GM23248 (cell line): ENCODE measurements at regions not wholly inside any gene's neighbourhood (a gene's known extent, or its start where the extent isn't known, plus 50 kb on each side); places are given as distances from the start of the nearest gene placed in this dataset.
A peak's percentile ranks its signal among the peaks of the same experiment; 100 is the strongest.

ENCODE experiments used
- DNase-seq: peaks from one replicate; pipeline ENCODE4 v3.0.0-alpha.2; 2015
- H2AFZ ChIP-seq: fragments of 200-600 bp; sonication (generic); 2 replicates; pipeline ENCODE4 v1.6.1; 2016; ENCODE audit warnings: antibody characterized with exemption
- H3F3A ChIP-seq: fragments of 200-600 bp; sonication (generic); 2 replicates; pipeline ENCODE4 v1.6.1; 2016; ENCODE audit warnings: mild to moderate bottlenecking, antibody characterized with exemption, mixed run types; ENCODE audit not compliant: insufficient read depth
- H3K27ac ChIP-seq: fragments of 200-600 bp; sonication (generic); 2 replicates; pipeline ENCODE4 v1.5.1; 2016; ENCODE audit warnings: mild to moderate bottlenecking
- H3K27me3 ChIP-seq: fragments of 200-600 bp; sonication (generic); replicated peaks from 2 replicates; pipeline ENCODE4 v1.6.1; 2016; ENCODE audit warnings: mild to moderate bottlenecking; ENCODE audit not compliant: insufficient read depth
- H3K36me3 ChIP-seq: fragments of 200-600 bp; sonication (generic); 2 replicates; pipeline ENCODE4 v1.6.1; 2016; ENCODE audit warnings: low read depth, mild to moderate bottlenecking
- H3K4me1 ChIP-seq: fragments of 200-600 bp; sonication (generic); 2 replicates; pipeline ENCODE4 v1.6.1; 2016; ENCODE audit warnings: mild to moderate bottlenecking; ENCODE audit not compliant: insufficient read depth
- H3K4me2 ChIP-seq: fragments of 200-600 bp; sonication (generic); one replicate; pipeline ENCODE4 v1.6.1; 2016; ENCODE audit warnings: mild to moderate bottlenecking; ENCODE audit not compliant: unreplicated experiment
- H3K4me3 ChIP-seq: fragments of 200-600 bp; sonication (generic); 2 replicates; pipeline ENCODE4 v1.5.1; 2016; ENCODE audit warnings: mild to moderate bottlenecking
- H3K79me2 ChIP-seq: fragments of 200-600 bp; sonication (generic); 2 replicates; pipeline ENCODE4 v1.6.1; 2016; ENCODE audit warnings: mild to moderate bottlenecking; ENCODE audit not compliant: insufficient read depth
- H3K9ac ChIP-seq: fragments of 200-600 bp; sonication (generic); 2 replicates; pipeline ENCODE4 v1.6.1; 2016; ENCODE audit warnings: mild to moderate bottlenecking
- H3K9me2 ChIP-seq: fragments of 200-600 bp; sonication (generic); 2 replicates; pipeline ENCODE4 v1.6.1; 2016; ENCODE audit warnings: mixed run types, mild to moderate bottlenecking, moderate library complexity; ENCODE audit not compliant: insufficient read depth
- H3K9me3 ChIP-seq: fragments of 200-600 bp; sonication (generic); one replicate; pipeline ENCODE4 v1.6.1; 2017; ENCODE audit warnings: low read depth
- H4K20me1 ChIP-seq: fragments of 200-600 bp; sonication (generic); 2 replicates; pipeline ENCODE4 v1.6.0; 2016; ENCODE audit not compliant: insufficient read depth
- EZH2 ChIP-seq: fragments of 200-600 bp; sonication (generic); IDR thresholded peaks from 2 replicates; pipeline ENCODE4 v1.6.1; 2018; ENCODE audit warnings: antibody characterized with exemption, mild to moderate bottlenecking; ENCODE audit not compliant: insufficient read depth, poor library complexity, severe bottlenecking
- EZH2phosphoT487 ChIP-seq: fragments of 200-600 bp; sonication (generic); IDR thresholded peaks from 2 replicates; pipeline ENCODE4 v1.6.1; 2018; ENCODE audit warnings: antibody characterized with exemption, moderate library complexity, mild to moderate bottlenecking, low read depth; ENCODE audit not compliant: insufficient read depth
- WGBS, 2 experiments: methylation state at CpG; one replicate each; pipeline ENCODE4 v1.1.6; 2015 to 2017; ENCODE audit warnings: low lambda C conversion rate in 2 of 2, low coverage in 1 of 2; ENCODE audit errors: missing lambda C conversion rate in 2 of 2; 5-methylcytosine and 5-hydroxymethylcytosine counted together
- in situ Hi-C: fragments of 300-500 bp; cut with MboI; formaldehyde crosslinking; loops from 2 replicates; pipeline ENCODE4 v1.15.0; 2020

GRCh38 chr18:39647627-39648534 is 2082.3 kb upstream of the CELF4 start:
- no peaks in the 10 kb centered on the region for H3K79me2 ChIP-seq
- 47 to 51% methylated on average over 4 of the region's 4 CpGs for WGBS, 2 experiments
- H3K4me2 ChIP-seq, result no peak overlapping the region
- H3K9me2 ChIP-seq, result no peaks in the 10 kb centered on the region
- no peaks in the 10 kb centered on the region for H3K9me3 ChIP-seq
- peaks cover 14% of the 10 kb centered on the region for H3F3A ChIP-seq
- no peaks in the 10 kb centered on the region for H3K27me3 ChIP-seq
- DNase-seq, result peak; percentile 87
- in situ Hi-C loops, result no loop called here
- peaks cover 5% of the 10 kb centered on the region; the same call in 1 of the 2 replicates for H3K4me1 ChIP-seq
- 0 out of 2 replicates have a peak overlapping the region, but pooled peaks have one; percentile 17 for H3K27ac ChIP-seq
- H4K20me1 ChIP-seq, result no peaks in the 10 kb centered on the region
- no peak overlapping the region for H3K9ac ChIP-seq
- TF ChIP-seq EZH2phosphoT487 (no peak), EZH2 (no peak)
- 0 out of 2 replicates have a peak overlapping the region, but pooled peaks have one; percentile 33 for H3K4me3 ChIP-seq
- H3K36me3 ChIP-seq, result no peaks in the 10 kb centered on the region
- peak overlapping the region; percentile 59 for H2AFZ ChIP-seq

GRCh38 chr18:39638224-39638623 is 2072.6 kb upstream of the CELF4 start:
- TF ChIP-seq EZH2phosphoT487, result no peak
- no peak for TF ChIP-seq EZH2
- WGBS, 2 experiments, result 21% methylated on average over 1 of the region's 1 CpG

GRCh38 chr18:39636931-39637330 is 2071.3 kb upstream of the CELF4 start:
- Histone ChIP-seq H4K20me1 (no peaks in the 10 kb centered on the region), H3K36me3 (no peaks in the 10 kb centered on the region), H3K9me3 (no peaks in the 10 kb centered on the region), H3K27ac (no peak overlapping the region), H3K9ac (no peak overlapping the region), H3K9me2 (no peaks in the 10 kb centered on the region), H3F3A (no peaks in the 10 kb centered on the region), H3K4me3 (no peak overlapping the region), H3K4me1 (0 out of 2 replicates have a peak, but pooled peaks cover 10% of the 10 kb centered on the region), H3K4me2 (no peak overlapping the region), H2AFZ (no peak overlapping the region), H3K79me2 (no peaks in the 10 kb centered on the region), H3K27me3 (no peaks in the 10 kb centered on the region)
- in situ Hi-C loops, result no loop called here
- WGBS, 2 experiments, result 91 to 100% methylated on average over 1 of the region's 1 CpG
- no peak for DNase-seq
- TF ChIP-seq EZH2phosphoT487 (no peak), EZH2 (no peak)

More at GRCh38 chr18:39638224-39638623, 2072.6 kb upstream of the CELF4 start:
- Histone ChIP-seq H3K4me1 (0 out of 2 replicates have a peak, but pooled peaks cover 10% of the 10 kb centered on the region), H4K20me1 (no peaks in the 10 kb centered on the region), H3K9ac (no peak overlapping the region), H3F3A (no peaks in the 10 kb centered on the region), H3K36me3 (no peaks in the 10 kb centered on the region), H2AFZ (no peak overlapping the region), H3K4me3 (no peak overlapping the region), H3K27ac (no peak overlapping the region), H3K27me3 (no peaks in the 10 kb centered on the region), H3K79me2 (no peaks in the 10 kb centered on the region), H3K9me3 (no peaks in the 10 kb centered on the region), H3K9me2 (no peaks in the 10 kb centered on the region), H3K4me2 (no peak overlapping the region)
- in situ Hi-C loops, result no loop called here
- no peak for DNase-seq

GRCh38 chr18:39635966-39636365 is 2070.4 kb upstream of the CELF4 start:
- no peak overlapping the region for H3K9ac ChIP-seq
- no peak overlapping the region for H3K27ac ChIP-seq
- no peaks in the 10 kb centered on the region for H4K20me1 ChIP-seq
- H3K4me3 ChIP-seq, result no peak overlapping the region
- H3K36me3 ChIP-seq, result no peaks in the 10 kb centered on the region
- no peak for TF ChIP-seq EZH2
- TF ChIP-seq EZH2phosphoT487, result no peak
- H3K27me3 ChIP-seq, result no peaks in the 10 kb centered on the region
- H3K4me1 ChIP-seq, result 0 out of 2 replicates have a peak, but pooled peaks cover 10% of the 10 kb centered on the region
- H3K4me2 ChIP-seq, result no peak overlapping the region
- H3K9me3 ChIP-seq, result no peaks in the 10 kb centered on the region
- DNase-seq, result peak; percentile 11
- no peaks in the 10 kb centered on the region for H3K79me2 ChIP-seq
- H3F3A ChIP-seq, result no peaks in the 10 kb centered on the region
- H2AFZ ChIP-seq, result no peak overlapping the region
- in situ Hi-C loops, result no loop called here
- no peaks in the 10 kb centered on the region for H3K9me2 ChIP-seq
